SIG-M5 (cell line): ENCODE measurements at regions not wholly inside any gene's neighbourhood (a gene's known extent, or its start where the extent isn't known, plus 50 kb on each side); places are given as distances from the start of the nearest gene placed in this dataset.

Experiments
- DNase-seq: peaks from one replicate; lab custom pipeline; 2025; lab: John Stamatoyannopoulos, UW

- DNase-seq: no peak
Measured at GRCh38 chr22:25350551-25350971, 131.1 kb downstream of the CRYBB2 start.

- no peak for DNase-seq
Measured at GRCh38 chr22:25351631-25352293, 132.3 kb downstream of the CRYBB2 start.

- no peak for DNase-seq
Measured at GRCh38 chr22:25352294-25352680, 132.8 kb downstream of the CRYBB2 start.

- no peak for DNase-seq
Measured at GRCh38 chr22:25353516-25354445, 134.3 kb downstream of the CRYBB2 start.

- no peak for DNase-seq
Measured at GRCh38 chr22:25354456-25354855, 135.0 kb downstream of the CRYBB2 start.

- DNase-seq: no peak
Measured at GRCh38 chr22:25357132-25357455, 137.7 kb downstream of the CRYBB2 start.

GRCh38 chr22:25357606-25358420 lies 138.4 kb downstream of the CRYBB2 start:
- DNase-seq: no peak

GRCh38 chr22:25358421-25359170 lies 139.2 kb downstream of the CRYBB2 start:
- no peak for DNase-seq

- no peak for DNase-seq
Measured at GRCh38 chr22:25359601-25360261, 140.3 kb downstream of the CRYBB2 start.

GRCh38 chr22:25360411-25360810 lies 141.0 kb downstream of the CRYBB2 start:
- no peak for DNase-seq

- no peak for DNase-seq
Measured at GRCh38 chr22:25360891-25361645, 141.6 kb downstream of the CRYBB2 start.

GRCh38 chr22:25361899-25362214 lies 142.4 kb downstream of the CRYBB2 start:
- no peak for DNase-seq

- no peak for DNase-seq
Measured at GRCh38 chr22:25362215-25362882, 142.9 kb downstream of the CRYBB2 start.

- no peak for DNase-seq
Measured at GRCh38 chr22:25362883-25363240, 143.4 kb downstream of the CRYBB2 start.

- no peak for DNase-seq
Measured at GRCh38 chr22:25363474-25363873, 144.0 kb downstream of the CRYBB2 start.

GRCh38 chr22:25364281-25364680 lies 144.8 kb downstream of the CRYBB2 start:
- DNase-seq: no peak

GRCh38 chr22:25364736-25365241 lies 145.3 kb downstream of the CRYBB2 start:
- no peak for DNase-seq

GRCh38 chr22:25365491-25366261 lies 146.2 kb downstream of the CRYBB2 start:
- no peak for DNase-seq

- no peak for DNase-seq
Measured at GRCh38 chr22:25366408-25366807, 147.0 kb downstream of the CRYBB2 start.
